ENCODE measurements at regions not wholly inside any gene's neighbourhood (a gene's known extent, or its start where the extent isn't known, plus 50 kb on each side); places are given as distances from the start of the nearest gene placed in this dataset.

DNA sequence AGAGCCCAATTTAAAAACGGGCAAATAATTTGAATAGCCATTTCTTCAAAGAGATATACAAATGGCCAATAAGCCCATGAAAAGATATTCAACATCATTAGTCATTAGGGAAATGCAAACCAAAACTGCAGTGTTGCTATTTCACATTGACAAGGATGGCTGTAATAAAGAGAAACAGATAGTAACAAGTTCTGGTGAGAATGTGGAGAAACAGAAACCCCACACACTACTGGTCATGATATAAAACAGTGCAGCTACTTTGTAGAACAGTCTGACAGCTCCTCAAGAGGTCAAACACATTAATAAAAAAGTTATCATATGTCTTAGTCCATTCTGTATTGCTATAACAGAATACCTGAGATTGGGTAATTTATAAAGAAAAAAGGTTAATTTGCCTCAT, 237.0 kb upstream of the GRAMD2B start:
- TF ChIP-seq POLR2AphosphoS5 (IDR thresholded peaks at IDR 0.05) (no peak), EP300 (IDR thresholded peaks at IDR 0.05) (no peak), POLR2A (IDR thresholded peaks at IDR 0.05) (no peak)
- TF ChIP-seq, protein P1, sequence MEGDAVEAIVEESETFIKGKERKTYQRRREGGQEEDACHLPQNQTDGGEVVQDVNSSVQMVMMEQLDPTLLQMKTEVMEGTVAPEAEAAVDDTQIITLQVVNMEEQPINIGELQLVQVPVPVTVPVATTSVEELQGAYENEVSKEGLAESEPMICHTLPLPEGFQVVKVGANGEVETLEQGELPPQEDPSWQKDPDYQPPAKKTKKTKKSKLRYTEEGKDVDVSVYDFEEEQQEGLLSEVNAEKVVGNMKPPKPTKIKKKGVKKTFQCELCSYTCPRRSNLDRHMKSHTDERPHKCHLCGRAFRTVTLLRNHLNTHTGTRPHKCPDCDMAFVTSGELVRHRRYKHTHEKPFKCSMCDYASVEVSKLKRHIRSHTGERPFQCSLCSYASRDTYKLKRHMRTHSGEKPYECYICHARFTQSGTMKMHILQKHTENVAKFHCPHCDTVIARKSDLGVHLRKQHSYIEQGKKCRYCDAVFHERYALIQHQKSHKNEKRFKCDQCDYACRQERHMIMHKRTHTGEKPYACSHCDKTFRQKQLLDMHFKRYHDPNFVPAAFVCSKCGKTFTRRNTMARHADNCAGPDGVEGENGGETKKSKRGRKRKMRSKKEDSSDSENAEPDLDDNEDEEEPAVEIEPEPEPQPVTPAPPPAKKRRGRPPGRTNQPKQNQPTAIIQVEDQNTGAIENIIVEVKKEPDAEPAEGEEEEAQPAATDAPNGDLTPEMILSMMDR (IDR thresholded peaks at IDR 0.05), result no peak

Measured in sigmoid colon (tissue), 4 donors.